ENCODE measurements at regions not wholly inside any gene's neighbourhood (a gene's known extent, or its start where the extent isn't known, plus 50 kb on each side); places are given as distances from the start of the nearest gene placed in this dataset.
A peak's percentile ranks its signal among the peaks of the same experiment; 100 is the strongest.

- Histone ChIP-seq H3K4me1 (ENCODE audit: insufficient read depth, low read length) (peaks cover 27% of the 10 kb centered on the region), H3K36me3 (ENCODE audit: insufficient read depth, low read length) (no peaks in the 10 kb centered on the region), H3K4me3 (ENCODE audit: insufficient read depth, low read length) (no peak overlapping the region), H3K27me3 (ENCODE audit: insufficient read depth, low read length) (peaks cover 3% of the 10 kb centered on the region), H4K20me1 (ENCODE audit: insufficient read depth, low read length) (no peaks in the 10 kb centered on the region), H3K4me2 (ENCODE audit: insufficient read depth, low read length) (no peak overlapping the region), H2AFZ (ENCODE audit: low read length) (no peak overlapping the region), H3K9me3 (ENCODE audit: low read depth, low read length) (no peaks in the 10 kb centered on the region), H3K79me2 (ENCODE audit: insufficient read depth, low read length) (no peaks in the 10 kb centered on the region), H3K27ac (ENCODE audit: low read depth, low read length) (no peak overlapping the region)
- no peak for TF ChIP-seq CTCF (IDR thresholded peaks at IDR 0.05; ENCODE audit: extremely low read depth, low read depth, low read length)
- no peak for DNase-seq (ENCODE audit: insufficient read length, low spot score, missing footprints)
Observed at GRCh38 chr4:26137288-26137687, 183.5 kb upstream of the RBPJ start.

- H3K27ac ChIP-seq (ENCODE audit: low read depth, low read length) = peak overlapping the region; percentile 78
- H4K20me1 ChIP-seq (ENCODE audit: insufficient read depth, low read length) = no peaks in the 10 kb centered on the region
- no peaks in the 10 kb centered on the region for H3K9me3 ChIP-seq (ENCODE audit: low read depth, low read length)
- peak overlapping the region; percentile 26 for H3K4me2 ChIP-seq (ENCODE audit: insufficient read depth, low read length)
- no peaks in the 10 kb centered on the region for H3K27me3 ChIP-seq (ENCODE audit: insufficient read depth, low read length)
- peak; percentile 76 for DNase-seq (ENCODE audit: insufficient read length, low spot score, missing footprints)
- no peaks in the 10 kb centered on the region for H3K79me2 ChIP-seq (ENCODE audit: insufficient read depth, low read length)
- H3K4me3 ChIP-seq (ENCODE audit: insufficient read depth, low read length) = no peak overlapping the region
- peak overlapping the region; percentile 78 for H2AFZ ChIP-seq (ENCODE audit: low read length)
- peaks cover 32% of the 10 kb centered on the region for H3K4me1 ChIP-seq (ENCODE audit: insufficient read depth, low read length)
- no peak for TF ChIP-seq CTCF (IDR thresholded peaks at IDR 0.05; ENCODE audit: extremely low read depth, low read depth, low read length)
- H3K36me3 ChIP-seq (ENCODE audit: insufficient read depth, low read length) = no peaks in the 10 kb centered on the region
Observed at GRCh38 chr4:26139310-26139924, 181.4 kb upstream of the RBPJ start.

DNA sequence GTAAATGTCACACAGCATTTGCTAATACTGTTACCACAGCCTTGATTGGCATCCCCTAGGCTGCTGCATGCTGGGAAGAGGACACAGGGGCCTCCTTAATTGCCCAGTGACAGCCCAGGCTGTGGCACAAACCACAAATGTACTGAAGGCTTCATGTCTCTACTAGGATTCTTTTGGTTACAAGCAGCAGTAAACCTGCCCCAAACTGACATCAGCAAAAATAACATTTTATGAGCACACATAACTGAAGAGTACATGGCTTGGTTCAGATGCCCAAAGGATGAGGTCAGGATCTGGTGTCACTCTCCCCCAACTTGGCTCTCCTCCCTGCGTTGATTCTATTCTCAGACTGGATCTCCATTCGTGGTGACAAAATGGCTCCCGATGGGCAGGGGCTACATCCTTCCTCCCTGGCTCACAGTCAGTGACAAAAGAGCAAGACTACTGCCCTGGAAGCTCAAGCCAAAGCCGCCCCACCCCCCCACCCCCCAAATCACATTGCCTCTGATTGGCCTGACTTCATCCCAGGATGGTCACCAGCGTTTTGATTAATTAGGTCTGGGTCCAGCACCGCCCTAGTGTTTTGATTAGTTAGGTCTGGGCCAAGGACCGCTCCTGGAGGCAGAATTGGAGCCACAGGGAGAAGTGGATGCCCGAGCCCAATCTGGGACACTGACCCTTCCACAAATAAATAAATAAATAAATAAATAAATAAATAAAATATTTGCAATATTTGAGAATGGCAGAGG lies 180.5 kb upstream of the RBPJ start:
- peak overlapping the region; percentile 78 for H2AFZ ChIP-seq (ENCODE audit: low read length)
- H3K4me2 ChIP-seq (ENCODE audit: insufficient read depth, low read length) = peak overlapping the region; percentile 26
- no peaks in the 10 kb centered on the region for H3K79me2 ChIP-seq (ENCODE audit: insufficient read depth, low read length)
- H3K9me3 ChIP-seq (ENCODE audit: low read depth, low read length) = no peaks in the 10 kb centered on the region
- DNase-seq (ENCODE audit: insufficient read length, low spot score, missing footprints) = peak; percentile 92
- H3K4me1 ChIP-seq (ENCODE audit: insufficient read depth, low read length) = peaks cover 41% of the 10 kb centered on the region
- H3K36me3 ChIP-seq (ENCODE audit: insufficient read depth, low read length) = no peaks in the 10 kb centered on the region
- no peaks in the 10 kb centered on the region for H3K27me3 ChIP-seq (ENCODE audit: insufficient read depth, low read length)
- H3K27ac ChIP-seq (ENCODE audit: low read depth, low read length) = peak overlapping the region; percentile 78
- TF ChIP-seq CTCF (IDR thresholded peaks at IDR 0.05; ENCODE audit: extremely low read depth, low read depth, low read length) = no peak
- H3K4me3 ChIP-seq (ENCODE audit: insufficient read depth, low read length) = peak overlapping the region; percentile 3
- H4K20me1 ChIP-seq (ENCODE audit: insufficient read depth, low read length) = no peaks in the 10 kb centered on the region

DNA sequence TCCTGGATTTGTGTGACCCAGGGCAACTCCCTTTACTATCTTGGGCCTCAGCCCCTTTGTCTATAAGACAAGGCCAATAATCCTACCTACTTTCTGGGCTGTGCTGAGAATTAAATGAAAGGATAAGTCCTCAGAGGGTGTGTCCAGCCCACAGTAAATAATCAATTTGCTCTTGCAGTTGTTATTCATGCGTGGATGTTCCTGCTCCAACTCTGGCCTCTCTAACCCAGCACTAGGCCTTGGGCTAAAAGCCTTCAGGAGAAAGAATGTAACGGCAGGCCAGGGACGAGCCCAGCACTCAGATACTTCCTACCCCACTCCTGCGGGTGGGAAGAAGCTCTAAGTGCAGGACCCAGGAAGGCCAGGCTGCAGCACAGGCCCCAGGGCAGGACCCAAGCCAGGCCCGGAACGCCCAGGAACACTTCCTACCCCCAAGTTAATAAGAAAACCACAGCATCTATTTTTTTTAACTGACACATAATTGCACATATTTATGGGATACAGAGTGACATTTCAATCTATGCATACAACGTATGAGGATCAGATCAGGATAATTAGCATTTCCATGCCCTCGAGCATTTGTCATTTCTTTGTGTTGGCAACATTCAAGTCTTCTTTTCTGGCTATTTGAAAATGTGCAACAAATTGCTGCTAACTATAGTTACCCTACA lies 179.6 kb upstream of the RBPJ start:
- H3K27me3 ChIP-seq (ENCODE audit: insufficient read depth, low read length) = no peaks in the 10 kb centered on the region
- no peaks in the 10 kb centered on the region for H4K20me1 ChIP-seq (ENCODE audit: insufficient read depth, low read length)
- peak overlapping the region; percentile 83 for H2AFZ ChIP-seq (ENCODE audit: low read length)
- H3K4me2 ChIP-seq (ENCODE audit: insufficient read depth, low read length) = no peak overlapping the region
- TF ChIP-seq CTCF (IDR thresholded peaks at IDR 0.05; ENCODE audit: extremely low read depth, low read depth, low read length) = no peak
- DNase-seq (ENCODE audit: insufficient read length, low spot score, missing footprints) = no peak
- H3K4me3 ChIP-seq (ENCODE audit: insufficient read depth, low read length) = no peak overlapping the region
- H3K79me2 ChIP-seq (ENCODE audit: insufficient read depth, low read length) = no peaks in the 10 kb centered on the region
- H3K4me1 ChIP-seq (ENCODE audit: insufficient read depth, low read length) = peaks cover 42% of the 10 kb centered on the region
- no peaks in the 10 kb centered on the region for H3K36me3 ChIP-seq (ENCODE audit: insufficient read depth, low read length)
- H3K27ac ChIP-seq (ENCODE audit: low read depth, low read length) = no peak overlapping the region
- no peaks in the 10 kb centered on the region for H3K9me3 ChIP-seq (ENCODE audit: low read depth, low read length)
